H1 (cell line): ENCODE measurements at regions not wholly inside any gene's neighbourhood (a gene's known extent, or its start where the extent isn't known, plus 50 kb on each side); places are given as distances from the start of the nearest gene placed in this dataset.

Source experiments
- ATF3 ChIP-seq: IDR thresholded peaks from 2 replicates; pipeline ENCODE4 v1.6.1; 2011; ENCODE audit warnings: low read depth, mild to moderate bottlenecking, low read length; ENCODE audit not compliant: insufficient read depth
- BCL11A ChIP-seq, 2 experiments: IDR thresholded peaks; one replicate each; pipeline ENCODE4 v1.6.1; 2011; ENCODE audit warnings: low read depth in 2 of 2, low read length in 2 of 2, mild to moderate bottlenecking in 2 of 2
- E2F6 ChIP-seq: IDR thresholded peaks from 2 replicates; pipeline ENCODE4 v1.6.1; 2012; ENCODE audit warnings: inconsistent platforms
- SP1 ChIP-seq: IDR thresholded peaks from 2 replicates; pipeline ENCODE4 v1.6.1; 2011; ENCODE audit warnings: low read depth, low read length
- SRF ChIP-seq: IDR thresholded peaks from 2 replicates; pipeline ENCODE4 v1.6.1; 2011; ENCODE audit warnings: mild to moderate bottlenecking, low read depth, low read length, moderate library complexity
- ZNF274 ChIP-seq: IDR thresholded peaks from 2 replicates; pipeline ENCODE4 v1.7.0; 2012; ENCODE audit warnings: low read length, borderline replicate concordance; ENCODE audit errors: extremely low read depth

- no peak for TF ChIP-seq SP1
- no peak for TF ChIP-seq E2F6
- TF ChIP-seq BCL11A (IDR thresholded peaks at IDR 0.05; ENCODE audit: low read depth in 2 of 2, low read length in 2 of 2), result no peak
- TF ChIP-seq SRF, result no peak
- TF ChIP-seq ZNF274, result no peak
- no peak for TF ChIP-seq ATF3
Measured at GRCh38 chr12:23262670-23263069, 637.7 kb downstream of the ETNK1 start (continued).
